NOMO-1 treated with DMSO at 0.1 percent for 48 hours (cell line): ENCODE measurements at regions not wholly inside any gene's neighbourhood (a gene's known extent, or its start where the extent isn't known, plus 50 kb on each side); places are given as distances from the start of the nearest gene placed in this dataset.
"Not testable (repeated sequence)": the region's sequence is repeated elsewhere in the genome, so short reads cannot be mapped to it uniquely, and the experiment has no call there.

Experiments
- DNase-seq: peaks from one replicate; lab custom pipeline; 2025; ENCODE audit not compliant: unreplicated experiment; lab: John Stamatoyannopoulos, UW

DNA sequence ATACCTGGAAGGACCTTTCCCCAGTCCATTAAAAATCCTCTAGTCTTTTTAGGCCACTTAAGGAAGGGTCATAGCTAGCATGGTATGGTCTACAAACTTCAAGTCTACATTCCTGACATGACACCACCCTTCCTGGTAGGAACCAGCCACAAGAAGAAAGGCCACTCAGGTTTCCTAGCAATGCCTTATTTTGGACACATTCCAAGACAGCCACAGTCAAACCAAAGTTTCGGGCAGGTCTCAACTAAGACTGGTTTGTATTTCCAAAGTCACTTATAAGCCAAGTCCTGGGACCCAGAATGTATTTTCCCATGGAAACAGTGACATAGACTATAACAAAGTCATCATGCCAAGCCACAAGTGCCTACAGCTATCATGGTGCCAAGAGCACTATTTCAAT lies 50.6 kb upstream of the SLC44A3 start:
- DNase-seq, result no peak

DNA sequence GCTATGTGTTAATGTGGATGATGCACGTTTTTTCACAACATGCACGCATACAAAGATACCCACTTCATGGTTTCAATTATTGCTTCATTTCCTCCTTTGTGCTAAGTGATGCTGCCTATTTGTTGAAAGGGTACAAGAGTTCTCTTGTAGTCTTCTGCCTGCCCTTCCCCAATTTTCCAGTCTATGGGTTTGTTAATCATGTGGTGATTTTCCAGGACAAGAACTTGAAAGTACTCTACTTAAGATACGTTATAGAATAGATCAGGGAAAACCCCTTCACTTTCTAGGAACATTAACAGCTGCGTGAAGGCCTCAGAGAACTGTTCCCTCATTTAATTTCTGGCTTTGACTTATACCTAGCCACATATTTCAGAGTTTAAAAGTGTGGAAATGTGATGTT lies 52.1 kb upstream of the SLC44A3 start:
- DNase-seq, result peak; percentile 85

DNA sequence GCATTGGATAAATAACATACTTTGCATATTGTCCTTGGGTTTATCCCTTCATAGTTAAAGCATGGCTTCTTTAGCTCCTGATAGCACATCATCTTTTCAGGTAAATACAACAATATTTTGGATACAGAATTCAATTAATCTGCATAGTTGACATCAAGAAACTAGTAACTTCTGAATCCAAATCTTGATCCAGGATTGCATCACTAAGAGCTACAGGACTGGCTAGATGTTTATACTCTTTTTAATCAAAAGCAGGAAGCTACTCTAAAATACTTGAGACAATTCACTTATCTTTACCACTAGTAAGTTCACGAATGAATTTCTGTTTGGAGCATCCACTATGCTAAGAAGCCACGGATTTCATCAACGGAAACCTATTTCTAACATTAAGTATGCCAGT lies 54.2 kb upstream of the SLC44A3 start:
- DNase-seq, result no peak

DNA sequence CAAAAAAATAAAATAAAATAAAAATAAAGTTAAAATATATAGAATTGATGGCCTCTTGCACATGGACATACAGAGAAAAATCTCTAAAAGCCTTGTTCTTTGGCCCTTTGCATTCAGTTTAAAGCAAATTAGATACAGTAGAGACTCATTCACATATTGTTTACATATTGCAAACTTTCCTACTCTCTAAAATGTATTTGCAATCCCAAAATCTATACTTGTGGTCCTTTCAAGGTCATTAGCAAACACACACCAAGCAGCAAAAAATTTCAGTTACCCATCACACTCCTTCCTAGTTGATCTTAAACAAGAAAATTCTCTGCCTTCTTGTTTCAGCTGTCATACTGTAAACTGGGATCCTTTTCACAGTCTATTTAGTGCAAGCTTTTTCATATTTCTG lies 61.0 kb upstream of the SLC44A3 start:
- no peak for DNase-seq

DNA sequence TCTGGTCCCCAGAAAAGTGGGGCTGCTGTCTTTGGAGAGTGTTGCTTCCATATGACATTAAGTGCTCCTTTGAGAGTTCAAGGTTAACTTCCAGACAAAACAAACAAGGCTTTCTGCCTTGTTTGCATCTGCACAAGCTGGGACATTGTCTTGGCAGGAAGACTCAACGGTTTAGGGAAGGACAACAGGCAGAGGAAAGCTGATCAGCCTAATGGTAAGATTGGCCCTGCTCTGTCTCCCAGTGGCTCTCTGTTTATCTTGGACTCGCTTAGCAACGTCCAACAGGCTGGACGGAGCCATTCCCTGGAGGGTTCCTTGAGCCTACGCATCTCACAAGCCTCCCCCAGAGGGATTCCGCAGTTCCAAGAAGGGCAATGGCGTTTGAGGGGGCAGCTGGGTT lies 62.2 kb upstream of the SLC44A3 start:
- DNase-seq, result no peak

DNA sequence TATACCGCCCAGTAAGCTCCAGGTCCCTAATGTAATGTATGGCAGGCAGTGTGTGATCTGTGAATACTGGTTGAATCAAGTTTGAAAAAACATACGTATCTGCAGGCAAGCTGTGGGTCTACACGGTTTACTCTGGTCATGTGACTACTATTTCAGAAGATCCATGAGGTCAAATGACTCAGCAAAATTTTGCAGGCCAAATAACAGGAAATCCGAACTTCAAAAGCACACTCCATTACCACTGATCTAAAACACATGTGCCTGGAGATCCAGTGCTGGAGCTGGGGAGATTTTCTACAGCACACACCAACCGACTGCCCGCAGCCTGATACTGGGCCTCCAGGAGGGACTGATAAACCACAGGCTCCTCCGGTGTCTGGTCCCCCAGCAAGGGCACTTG lies 64.5 kb upstream of the SLC44A3 start:
- DNase-seq, result peak; percentile 60

DNA sequence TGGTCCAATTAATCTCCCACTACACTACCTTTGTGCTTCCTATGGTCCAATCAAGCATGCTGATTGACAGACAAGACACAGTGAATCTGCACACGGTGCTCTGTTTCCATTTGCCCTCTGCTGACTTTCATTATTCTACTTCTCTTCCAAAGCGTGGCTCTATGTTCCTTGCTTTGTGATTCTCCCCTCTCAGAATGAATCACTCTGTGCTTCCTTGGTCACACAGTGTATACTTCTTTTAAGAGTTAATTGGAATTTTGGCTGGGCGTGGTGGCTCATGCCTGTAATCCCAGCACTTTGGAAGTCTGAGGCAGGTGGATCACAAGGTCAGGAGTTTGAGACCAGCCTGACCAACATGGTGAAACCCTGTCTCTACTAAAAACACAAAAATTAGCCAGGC lies 65.1 kb upstream of the SLC44A3 start:
- not testable (repeated sequence) for DNase-seq

DNA sequence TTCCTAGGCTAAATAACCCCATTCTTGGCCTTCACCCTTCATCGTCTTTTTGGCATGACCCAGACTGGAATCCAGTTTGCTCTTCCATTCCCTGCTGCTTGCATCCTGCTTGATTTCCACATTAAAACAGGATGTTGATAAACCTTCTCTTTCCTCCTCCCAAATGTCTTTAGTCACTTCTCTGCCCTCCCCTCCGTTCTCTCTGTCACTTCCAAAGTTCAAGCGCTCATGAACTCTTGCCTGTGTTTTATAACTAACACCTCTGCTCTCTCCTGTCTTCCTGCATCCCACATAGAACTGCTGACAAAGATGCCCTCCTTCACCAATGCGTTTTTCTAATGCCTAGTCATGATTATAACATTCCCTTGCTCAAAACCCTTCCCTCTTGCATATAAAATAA lies 65.6 kb upstream of the SLC44A3 start:
- DNase-seq, result no peak

DNA sequence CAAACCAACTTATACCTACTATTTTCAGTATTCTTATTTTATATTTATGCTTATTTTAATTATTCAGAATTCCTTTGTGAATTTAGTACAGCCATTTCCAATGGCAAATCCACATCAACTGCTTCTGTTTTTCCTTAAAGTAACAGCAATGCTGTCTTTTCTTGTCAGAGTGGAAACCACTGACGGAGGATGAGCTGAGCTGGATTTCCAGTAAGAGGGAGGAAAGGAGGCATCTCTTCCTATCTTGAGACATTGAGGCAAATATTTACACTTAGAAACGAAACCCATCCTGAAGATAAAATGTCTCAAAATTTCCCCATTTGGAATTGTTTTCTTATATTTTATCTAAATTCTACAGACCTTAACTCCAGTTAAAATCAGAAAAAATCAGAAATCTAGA lies 66.1 kb upstream of the SLC44A3 start:
- no peak for DNase-seq

DNA sequence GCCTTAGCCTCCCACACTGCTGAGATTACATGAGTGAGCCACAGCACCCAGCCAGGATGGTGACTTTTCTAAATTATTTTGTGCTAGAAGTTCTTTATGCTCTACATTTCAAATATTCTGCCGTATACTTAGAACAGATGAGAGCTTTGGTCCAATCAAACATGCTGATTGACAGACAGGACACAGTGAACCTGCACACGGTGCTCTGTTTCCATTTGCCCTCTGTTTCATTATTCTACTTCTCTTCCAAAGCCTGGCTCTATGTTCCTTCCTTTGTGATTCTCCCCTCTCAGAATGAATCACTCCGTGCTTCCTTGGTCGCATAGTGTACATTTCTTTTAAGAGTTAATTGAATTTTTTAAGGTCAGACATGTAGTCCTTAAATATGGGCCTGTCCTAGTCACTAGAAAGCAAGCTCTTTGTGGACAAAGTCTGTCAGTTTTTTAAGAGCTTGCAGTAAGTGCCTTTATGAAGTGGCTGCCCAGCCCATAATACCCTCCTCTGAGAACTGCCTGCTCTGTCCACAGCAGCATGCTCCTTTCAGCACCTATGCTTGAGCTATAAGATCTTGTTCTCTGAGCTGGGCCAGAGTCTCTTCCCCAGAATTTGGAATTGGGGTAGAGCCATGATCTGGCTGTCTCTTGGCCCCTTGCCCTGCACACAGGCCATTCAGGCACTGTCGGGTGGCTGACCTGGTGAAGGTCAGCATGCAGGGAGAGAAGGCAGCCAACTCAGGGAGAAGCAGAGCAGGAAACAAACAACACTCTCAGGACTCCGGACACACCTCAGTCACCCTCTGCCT lies 66.8 kb upstream of the SLC44A3 start:
- DNase-seq, result no peak

DNA sequence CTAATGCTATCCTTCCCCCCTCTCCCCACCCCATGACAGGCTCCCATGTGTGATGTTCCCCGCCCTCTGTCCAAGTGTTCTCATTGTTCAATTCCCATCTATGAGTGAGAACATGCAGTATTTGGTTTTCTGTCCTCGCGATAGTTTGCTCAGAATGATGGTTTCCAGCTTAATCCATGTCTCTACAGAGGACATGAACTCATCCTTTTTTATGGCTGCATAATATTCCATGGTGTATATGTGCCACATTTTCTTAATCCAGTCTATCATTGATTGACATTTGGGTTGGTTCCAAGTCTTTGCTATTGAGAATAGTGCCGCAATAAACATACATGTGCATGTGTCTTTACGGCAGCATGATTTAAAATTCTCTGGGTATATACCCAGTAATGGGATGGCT lies 68.7 kb upstream of the SLC44A3 start:
- not testable (repeated sequence) for DNase-seq

DNA sequence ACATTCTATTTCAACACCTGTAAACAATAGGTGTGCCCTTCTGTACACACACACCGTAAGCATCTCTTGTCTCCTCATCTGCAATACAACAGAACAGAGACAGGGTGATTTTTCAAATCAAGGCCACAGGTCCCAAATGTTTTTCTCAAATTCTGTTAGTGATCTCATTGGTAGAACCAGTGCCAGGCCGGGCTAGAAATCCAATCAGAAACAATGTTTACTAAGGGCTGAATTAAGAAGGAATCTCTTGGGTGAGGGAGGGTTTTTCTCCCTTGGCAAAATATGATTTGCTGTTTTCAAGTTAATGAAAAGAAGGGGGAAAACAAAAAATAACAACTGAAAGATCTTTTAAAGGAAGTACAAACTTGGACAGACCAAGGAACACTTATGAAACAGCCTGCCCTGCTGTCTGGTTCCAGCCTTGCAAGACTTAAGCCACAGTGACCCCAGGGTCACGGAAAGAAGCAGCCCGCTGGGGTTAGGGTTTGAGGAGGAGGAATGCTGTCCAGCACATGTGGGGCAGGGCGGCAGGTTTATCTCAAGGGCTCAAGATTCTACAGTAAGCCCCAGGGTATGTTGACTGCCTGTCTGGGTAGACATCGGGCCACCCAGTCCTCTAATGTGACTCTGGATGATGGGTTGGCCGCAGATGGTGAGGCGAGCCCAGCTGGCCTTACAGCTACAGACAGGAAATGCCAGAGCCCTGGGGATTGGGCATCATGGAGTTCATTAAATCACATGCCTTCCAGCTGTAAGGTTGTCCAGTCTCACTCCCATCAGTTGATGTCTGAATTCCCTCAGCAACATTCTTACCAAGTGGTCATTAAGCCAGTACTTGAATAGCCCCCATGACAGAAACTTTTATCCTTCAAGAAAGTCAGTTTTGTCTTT lies 73.3 kb upstream of the SLC44A3 start:
- no peak for DNase-seq

DNA sequence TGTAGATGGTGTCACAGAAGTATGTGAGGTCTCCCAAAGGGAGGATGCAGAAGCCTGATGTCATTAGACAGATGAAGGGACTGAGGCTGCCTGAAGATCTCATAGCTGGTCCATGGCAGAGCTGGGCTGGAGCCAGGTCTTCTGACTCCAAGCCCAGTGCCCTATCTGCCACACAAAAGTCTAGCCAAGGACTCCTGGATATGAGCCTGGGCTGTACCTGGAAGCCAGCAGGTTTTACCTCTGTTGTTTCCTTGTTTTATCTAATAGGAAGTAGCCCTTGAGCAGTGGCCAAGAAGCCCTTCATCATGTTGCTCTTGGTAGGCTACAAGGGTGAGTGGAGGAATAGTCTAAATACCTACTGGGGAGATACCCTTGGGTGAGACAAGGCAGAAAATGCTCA lies 74.4 kb upstream of the SLC44A3 start:
- no peak for DNase-seq

DNA sequence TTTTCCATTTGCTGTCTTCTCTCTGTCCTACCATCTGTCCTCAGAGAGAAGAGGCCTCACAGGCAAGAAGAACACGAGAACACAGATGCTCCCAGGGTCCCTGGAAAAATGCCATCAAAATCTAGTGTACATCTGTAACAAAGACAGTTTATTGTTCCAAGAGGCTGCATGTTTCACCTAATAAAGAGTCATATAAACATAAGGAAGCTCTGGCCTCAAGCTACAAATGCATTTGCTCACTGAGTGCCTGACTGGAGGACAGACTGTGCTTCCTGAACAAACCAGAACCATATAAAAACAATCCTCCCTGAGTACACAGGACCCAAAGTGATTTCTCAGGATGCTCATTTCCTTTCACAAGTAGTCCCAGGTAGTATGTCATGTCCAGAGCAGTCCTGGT lies 76.3 kb upstream of the SLC44A3 start:
- no peak for DNase-seq

DNA sequence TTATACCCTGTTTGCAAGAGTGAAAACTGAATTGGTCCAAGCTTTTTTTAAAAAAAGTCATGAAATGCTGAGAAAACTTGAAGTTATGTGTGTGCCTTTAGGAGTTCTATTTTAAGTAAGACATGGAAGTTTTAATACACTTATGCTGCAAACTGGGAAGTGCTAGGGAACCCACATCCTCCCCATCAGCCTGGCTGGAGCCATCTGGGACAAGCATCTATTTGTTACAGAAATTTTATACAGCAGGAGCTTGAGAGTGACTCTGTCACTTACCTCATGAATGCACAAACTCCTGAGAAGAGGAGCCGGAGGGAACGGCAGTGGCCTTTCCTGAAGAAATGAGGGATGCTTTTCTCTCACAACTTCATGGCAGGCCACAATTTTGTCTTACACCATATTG lies 78.2 kb upstream of the SLC44A3 start:
- DNase-seq, result no peak

DNA sequence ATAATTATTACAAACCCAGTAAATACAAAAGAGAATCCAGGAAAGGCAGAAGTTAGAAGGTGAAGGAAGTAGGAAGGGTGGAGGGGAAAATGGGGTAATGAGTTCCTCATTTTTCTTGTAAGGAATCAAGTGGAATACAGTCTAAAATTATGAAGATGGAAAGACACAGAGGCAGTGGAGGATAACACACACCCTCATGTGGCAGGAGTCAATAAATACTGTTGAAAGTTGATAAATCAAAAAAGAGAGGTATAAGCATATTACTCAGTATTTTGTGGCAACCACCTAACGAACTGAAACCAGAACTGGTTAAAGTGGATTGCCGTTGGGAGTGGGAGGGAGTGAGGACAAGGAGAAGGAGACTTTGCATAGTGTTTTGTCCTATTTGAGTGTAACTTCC lies 78.6 kb upstream of the SLC44A3 start:
- peak; percentile 56 for DNase-seq

DNA sequence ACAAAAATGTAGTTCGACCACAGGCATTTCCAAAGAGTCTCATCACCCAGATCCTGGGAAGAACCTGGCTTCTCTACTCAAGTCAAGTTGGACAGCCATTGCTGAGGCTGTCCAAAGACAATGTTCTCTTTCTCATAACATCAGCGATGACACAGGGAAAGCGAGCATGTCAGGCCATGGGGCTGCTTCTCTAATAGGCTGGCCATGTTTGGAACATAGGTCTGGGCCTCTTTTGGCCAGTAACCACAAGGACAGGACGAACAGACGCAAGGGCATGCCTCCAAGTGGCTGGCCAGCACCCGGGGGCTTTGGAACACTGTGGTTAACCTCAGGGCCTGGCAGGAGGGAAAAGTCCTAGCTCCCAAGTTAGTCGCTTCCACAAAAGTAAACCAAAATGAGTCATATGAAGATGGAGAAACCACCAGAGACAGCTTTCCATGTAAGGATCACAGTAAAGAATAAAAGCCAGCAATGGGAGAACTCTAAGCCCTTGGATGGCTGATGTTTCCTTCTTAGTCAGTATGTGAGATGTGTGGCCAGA lies 80.6 kb upstream of the SLC44A3 start:
- DNase-seq, result no peak

DNA sequence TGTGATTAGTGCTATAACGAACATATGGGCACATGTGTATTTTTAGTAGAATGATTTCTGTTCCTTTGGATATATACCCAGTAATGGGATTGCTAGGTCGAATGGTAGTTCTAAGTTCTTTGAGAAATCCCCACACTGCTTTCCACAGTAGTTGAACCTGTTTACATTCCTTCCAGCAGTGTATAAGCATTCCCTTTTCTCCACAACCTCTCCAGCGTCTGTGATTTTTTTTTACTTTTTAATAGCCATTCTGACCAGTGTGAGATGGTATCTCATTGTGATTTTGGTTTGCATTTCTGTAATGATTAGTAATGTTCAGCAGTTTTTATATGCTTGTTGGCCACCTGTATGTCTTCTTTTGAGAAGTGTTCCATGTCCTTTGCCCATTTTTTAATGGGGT lies 81.8 kb upstream of the SLC44A3 start:
- no peak for DNase-seq

DNA sequence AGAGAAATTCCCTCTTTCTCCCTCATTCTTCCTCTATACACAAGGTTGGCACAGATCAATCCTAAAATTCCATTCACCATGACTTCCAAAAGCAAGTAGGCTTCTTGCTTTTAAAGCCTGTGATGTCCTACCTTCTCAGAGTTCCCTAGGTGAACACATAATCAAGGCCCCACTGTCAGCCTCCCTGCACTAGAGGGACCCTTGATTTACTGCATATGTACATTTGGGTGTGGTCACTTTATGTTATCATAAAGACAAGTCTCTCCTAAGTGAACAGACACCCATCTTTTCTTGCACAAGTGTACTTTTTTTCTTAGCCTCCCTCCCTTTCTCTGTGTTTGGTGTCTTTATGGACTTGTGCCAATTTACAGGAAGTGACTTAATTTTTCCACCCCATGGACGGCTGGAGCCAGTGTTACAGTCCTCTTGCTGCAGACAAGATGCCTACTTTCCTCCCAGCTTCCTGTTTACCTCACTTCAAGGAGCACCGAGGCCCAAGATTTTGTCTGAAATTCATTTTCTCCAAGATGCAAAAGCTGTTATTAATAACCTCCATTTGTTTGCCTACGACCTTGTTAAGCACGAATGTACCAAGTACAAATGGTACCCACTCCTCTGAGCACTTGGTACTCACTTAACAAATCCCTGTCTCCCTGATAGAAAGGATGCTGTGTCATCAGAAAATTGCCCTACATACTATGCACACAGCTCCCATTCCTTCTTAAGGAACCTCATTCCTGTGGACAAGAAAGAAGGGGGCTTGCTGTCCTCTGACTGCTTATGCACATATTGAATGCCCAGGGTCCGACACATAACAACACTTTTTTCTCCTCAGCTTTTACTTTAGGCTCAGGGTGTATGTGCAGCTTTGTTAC lies 82.8 kb upstream of the SLC44A3 start:
- DNase-seq, result peak; percentile 40

DNA sequence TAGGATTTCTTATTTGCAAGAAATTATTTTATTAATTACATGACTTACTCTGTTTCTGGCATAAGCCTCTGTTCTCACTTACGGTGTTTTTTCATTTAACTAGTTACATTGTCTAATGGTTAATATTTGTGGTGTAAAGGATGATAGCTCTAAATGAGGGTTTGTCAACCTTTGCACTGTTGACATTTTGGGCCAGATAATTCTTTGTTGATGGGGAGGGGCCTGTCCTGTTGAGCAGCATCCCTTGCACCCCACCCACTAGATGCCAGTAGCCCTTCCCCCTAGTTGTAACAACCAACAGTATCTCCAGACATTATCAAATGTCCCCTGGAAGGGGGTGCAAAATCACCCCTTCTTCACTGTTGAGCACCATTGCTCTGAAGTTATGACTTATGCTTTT lies 83.6 kb upstream of the SLC44A3 start:
- no peak for DNase-seq

DNA sequence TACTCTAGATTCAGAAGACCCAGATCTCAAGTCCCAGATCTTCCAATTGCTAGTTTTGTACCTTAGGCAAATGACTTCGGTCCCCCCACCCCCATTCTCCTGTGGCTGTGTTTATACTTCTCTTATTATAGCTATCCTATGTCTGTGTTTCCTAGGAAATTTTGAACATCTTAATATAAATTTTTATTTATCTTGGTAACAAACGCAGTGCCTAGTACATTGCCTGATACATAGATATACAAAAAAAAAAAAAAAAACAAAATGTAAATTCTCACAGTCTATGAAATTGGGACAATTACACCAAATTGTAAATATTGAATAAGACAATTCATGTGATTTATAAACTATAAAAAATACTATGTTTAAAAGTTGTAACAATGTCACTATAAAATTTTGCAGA lies 84.1 kb upstream of the SLC44A3 start:
- no peak for DNase-seq
